Activated B cell treated with CpG ODN at 0.5 μM for 24 hours (primary cell): ENCODE measurements at regions not wholly inside any gene's neighbourhood (a gene's known extent, or its start where the extent isn't known, plus 50 kb on each side); places are given as distances from the start of the nearest gene placed in this dataset.

Experiments
- ATAC-seq: fragments of 200-7000 bp; cut with Tn5 transposase; one replicate; pipeline ENCODE4 v1.10.0; 2021; ENCODE audit warnings: low read depth, mild to moderate bottlenecking, moderate library complexity
- CTCF ChIA-PET: fragments of 350-600 bp; sonication (Branson Sonifier 250); formaldehyde crosslinking; loops from one replicate; lab custom pipeline; 2021; ENCODE audit warnings: antibody characterized with exemption; lab: Charles Lee
- POLR2A ChIA-PET: fragments of 350-600 bp; sonication (Branson Sonifier 250); formaldehyde crosslinking; loops from one replicate; lab custom pipeline; 2021; ENCODE audit warnings: antibody characterized with exemption; lab: Charles Lee
- DNase-seq: peaks from one replicate; pipeline ENCODE4 v3.0.0; 2022
- H3K27ac Mint-ChIP-seq: one replicate; pipeline ENCODE4 v1.8.0; 2020; ENCODE audit warnings: mixed read lengths
- H3K27me3 Mint-ChIP-seq: one replicate; pipeline ENCODE4 v1.8.0; 2021; ENCODE audit warnings: mixed read lengths
- H3K36me3 Mint-ChIP-seq: one replicate; pipeline ENCODE4 v1.8.0; 2021; ENCODE audit warnings: low read depth, mixed read lengths
- H3K4me1 Mint-ChIP-seq: one replicate; pipeline ENCODE4 v1.8.0; 2021; ENCODE audit warnings: mixed read lengths
- H3K4me3 Mint-ChIP-seq: one replicate; pipeline ENCODE4 v1.8.0; 2020; ENCODE audit warnings: mild to moderate bottlenecking, mixed read lengths
- H3K9me3 Mint-ChIP-seq: one replicate; pipeline ENCODE4 v1.8.0; 2020; ENCODE audit warnings: mixed read lengths
- intact Hi-C: fragments of 100-400 bp; cut with micrococcal nuclease; formaldehyde crosslinking; loops from one replicate; pipeline ENCODE4 v1.15.1; 2024
- TF ChIP-seq, protein P1 (sequence below): fragments of 200-600 bp; IDR thresholded peaks from one replicate; pipeline ENCODE4 v1.8.0; 2022; ENCODE audit warnings: antibody characterized with exemption, mild to moderate bottlenecking

DNA sequence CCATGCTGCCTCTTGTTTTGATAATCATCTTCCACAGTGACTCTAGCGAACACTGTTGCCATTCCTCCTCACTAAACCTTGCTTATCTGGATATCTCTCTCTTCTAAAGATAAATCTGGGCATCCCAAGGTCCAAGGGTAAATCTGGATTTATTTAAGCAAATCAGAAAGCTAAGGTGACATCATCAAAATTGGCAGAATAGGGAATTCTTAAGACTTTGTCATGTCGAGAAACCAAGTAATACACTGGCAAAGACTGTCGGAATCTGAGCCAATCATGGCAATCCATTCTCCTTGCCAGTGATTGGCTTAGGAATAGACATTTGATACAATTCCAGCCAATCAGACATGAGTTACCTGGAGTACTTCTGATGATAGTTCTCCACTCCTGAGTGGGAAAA lies 362.7 kb upstream of the PTGER4 start:
- no peaks in the 10 kb centered on the region for H3K4me1 Mint-ChIP-seq
- CTCF ChIA-PET, result no interaction called here
- no peak overlapping the region for H3K27ac Mint-ChIP-seq
- DNase-seq (no peak), ATAC-seq (no peak)
- POLR2A ChIA-PET, result no interaction called here
- intact Hi-C loops, result no loop called here
- no peak overlapping the region for H3K4me3 Mint-ChIP-seq
- H3K9me3 Mint-ChIP-seq, result no peaks in the 10 kb centered on the region
- TF ChIP-seq, protein P1, sequence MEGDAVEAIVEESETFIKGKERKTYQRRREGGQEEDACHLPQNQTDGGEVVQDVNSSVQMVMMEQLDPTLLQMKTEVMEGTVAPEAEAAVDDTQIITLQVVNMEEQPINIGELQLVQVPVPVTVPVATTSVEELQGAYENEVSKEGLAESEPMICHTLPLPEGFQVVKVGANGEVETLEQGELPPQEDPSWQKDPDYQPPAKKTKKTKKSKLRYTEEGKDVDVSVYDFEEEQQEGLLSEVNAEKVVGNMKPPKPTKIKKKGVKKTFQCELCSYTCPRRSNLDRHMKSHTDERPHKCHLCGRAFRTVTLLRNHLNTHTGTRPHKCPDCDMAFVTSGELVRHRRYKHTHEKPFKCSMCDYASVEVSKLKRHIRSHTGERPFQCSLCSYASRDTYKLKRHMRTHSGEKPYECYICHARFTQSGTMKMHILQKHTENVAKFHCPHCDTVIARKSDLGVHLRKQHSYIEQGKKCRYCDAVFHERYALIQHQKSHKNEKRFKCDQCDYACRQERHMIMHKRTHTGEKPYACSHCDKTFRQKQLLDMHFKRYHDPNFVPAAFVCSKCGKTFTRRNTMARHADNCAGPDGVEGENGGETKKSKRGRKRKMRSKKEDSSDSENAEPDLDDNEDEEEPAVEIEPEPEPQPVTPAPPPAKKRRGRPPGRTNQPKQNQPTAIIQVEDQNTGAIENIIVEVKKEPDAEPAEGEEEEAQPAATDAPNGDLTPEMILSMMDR, result no peak
- H3K27me3 Mint-ChIP-seq, result peaks cover 5% of the 10 kb centered on the region
- H3K36me3 Mint-ChIP-seq, result no peaks in the 10 kb centered on the region

DNA sequence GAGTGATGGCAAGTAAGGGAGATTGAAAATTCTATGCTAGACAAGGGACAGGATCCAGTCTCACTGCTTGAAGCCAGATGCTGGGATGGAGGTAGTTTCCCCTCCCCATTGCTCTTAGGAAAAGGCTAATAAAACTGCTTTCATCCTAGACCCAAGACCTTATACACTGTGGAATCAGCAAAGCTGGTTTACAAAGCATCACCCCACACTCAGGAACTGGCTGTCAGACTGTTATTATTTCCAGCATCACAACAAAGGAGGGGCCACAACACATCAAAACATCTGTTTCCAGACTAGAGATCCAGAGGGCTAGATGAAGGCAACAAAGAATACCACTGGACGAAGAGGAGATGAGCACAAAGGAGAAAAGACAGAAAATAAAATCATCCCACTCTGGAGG lies 364.6 kb upstream of the PTGER4 start:
- no peaks in the 10 kb centered on the region for H3K9me3 Mint-ChIP-seq
- H3K27me3 Mint-ChIP-seq, result peaks cover 5% of the 10 kb centered on the region
- no peaks in the 10 kb centered on the region for H3K4me1 Mint-ChIP-seq
- ATAC-seq (no peak), DNase-seq (no peak)
- H3K27ac Mint-ChIP-seq, result no peak overlapping the region
- TF ChIP-seq, protein P1, result no peak
- H3K4me3 Mint-ChIP-seq, result no peak overlapping the region
- CTCF ChIA-PET, result no interaction called here
- POLR2A ChIA-PET, result no interaction called here
- intact Hi-C loops, result no loop called here
- H3K36me3 Mint-ChIP-seq, result no peaks in the 10 kb centered on the region

DNA sequence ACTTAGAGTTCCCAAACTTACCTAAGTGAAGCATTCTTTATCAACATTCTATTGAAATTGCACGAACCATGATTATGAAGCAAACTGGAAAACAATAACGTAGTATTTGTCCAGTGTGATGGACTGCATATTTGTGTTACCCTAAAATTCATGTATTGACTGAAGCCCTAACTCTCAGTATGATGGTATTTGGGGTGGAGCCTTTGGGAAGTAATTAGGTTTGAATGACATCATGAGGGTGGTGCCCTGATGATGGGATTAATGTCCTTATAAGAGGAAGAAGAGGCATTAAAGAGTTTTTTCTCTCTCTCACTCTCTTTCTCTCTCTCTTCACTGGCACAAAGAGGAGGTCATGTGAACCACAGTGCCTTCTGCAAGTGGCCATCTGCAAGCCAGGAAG lies 365.4 kb upstream of the PTGER4 start:
- H3K36me3 Mint-ChIP-seq, result no peaks in the 10 kb centered on the region
- ChIA-PET POLR2A (no interaction called here), CTCF (no interaction called here)
- intact Hi-C loops, result no loop called here
- H3K4me1 Mint-ChIP-seq, result no peaks in the 10 kb centered on the region
- H3K27me3 Mint-ChIP-seq, result peaks cover 5% of the 10 kb centered on the region
- H3K27ac Mint-ChIP-seq, result no peak overlapping the region
- TF ChIP-seq, protein P1, result no peak
- H3K9me3 Mint-ChIP-seq, result no peaks in the 10 kb centered on the region
- no peak for ATAC-seq
- DNase-seq, result no peak
- H3K4me3 Mint-ChIP-seq, result no peak overlapping the region

DNA sequence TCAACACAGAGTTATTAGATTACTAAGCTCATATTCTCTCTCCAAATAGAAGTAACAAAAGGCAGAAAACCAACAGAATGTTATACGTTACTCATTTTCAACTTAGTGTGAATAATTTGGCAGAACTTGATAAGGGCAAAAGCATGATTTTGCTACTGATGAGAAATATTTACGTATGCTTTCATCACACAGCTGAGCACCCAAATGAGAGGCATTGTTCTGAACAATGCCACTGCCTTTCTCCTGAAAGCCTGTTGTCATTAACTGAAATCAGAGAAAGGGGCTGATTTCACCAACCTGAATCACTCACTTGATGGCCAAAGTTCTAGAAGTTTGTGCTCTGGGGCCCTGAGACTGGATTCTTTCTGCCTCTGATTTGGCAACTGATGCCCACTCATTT lies 367.5 kb upstream of the PTGER4 start:
- ChIA-PET POLR2A (no interaction called here), CTCF (no interaction called here)
- DNase-seq, result no peak
- Mint-ChIP-seq H3K27me3 (peaks cover 5% of the 10 kb centered on the region), H3K4me1 (peaks cover 5% of the 10 kb centered on the region), H3K9me3 (no peaks in the 10 kb centered on the region), H3K36me3 (no peaks in the 10 kb centered on the region), H3K27ac (no peak overlapping the region), H3K4me3 (no peak overlapping the region)
- ATAC-seq, result no peak
- TF ChIP-seq, protein P1, result no peak
- intact Hi-C loops, result no loop called here

DNA sequence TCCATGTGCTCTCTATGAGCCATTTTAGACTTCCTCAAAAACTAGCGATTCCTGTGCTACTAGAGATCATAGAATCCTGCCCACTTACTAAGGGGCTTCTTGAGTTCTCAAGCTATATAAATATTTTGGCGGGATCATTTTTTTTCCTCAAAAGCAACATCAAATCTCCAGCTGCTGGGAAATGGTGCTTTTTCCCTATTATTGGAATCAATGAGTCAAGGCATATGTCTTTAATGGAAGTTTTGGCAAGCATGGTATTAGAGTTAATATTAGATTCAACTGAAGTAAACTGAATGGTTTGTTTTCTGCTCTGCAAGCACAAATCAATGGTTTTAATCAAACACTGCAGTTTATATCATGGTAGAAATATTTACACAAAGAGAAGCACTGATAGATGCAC lies 369.9 kb upstream of the PTGER4 start:
- Mint-ChIP-seq H3K4me1 (peaks cover 7% of the 10 kb centered on the region), H3K27ac (no peak overlapping the region), H3K4me3 (no peak overlapping the region), H3K9me3 (no peaks in the 10 kb centered on the region), H3K27me3 (no peaks in the 10 kb centered on the region), H3K36me3 (no peaks in the 10 kb centered on the region)
- intact Hi-C loops, result no loop called here
- ATAC-seq (no peak), DNase-seq (no peak)
- ChIA-PET POLR2A (no interaction called here), CTCF (no interaction called here)
- TF ChIP-seq, protein P1, result no peak
